Left ventricle myocardium inferior (tissue), 1 donor: ENCODE measurements at regions not wholly inside any gene's neighbourhood (a gene's known extent, or its start where the extent isn't known, plus 50 kb on each side); places are given as distances from the start of the nearest gene placed in this dataset.

Experiments
- DNase-seq: peaks from one replicate; pipeline ENCODE4 v3.0.0-alpha.2; 2020
- H3K27ac ChIP-seq: fragments of 200-600 bp; replicated peaks from 2 replicates; pipeline ENCODE4 v1.8.0; 2021
- H3K27me3 ChIP-seq: fragments of 200-600 bp; 2 replicates; pipeline ENCODE4 v1.8.0; 2021; ENCODE audit warnings: low read depth
- H3K36me3 ChIP-seq: fragments of 200-600 bp; 2 replicates; pipeline ENCODE4 v1.8.0; 2021
- H3K4me1 ChIP-seq: fragments of 200-600 bp; 2 replicates; pipeline ENCODE4 v1.8.0; 2021
- H3K4me3 ChIP-seq: fragments of 200-600 bp; 2 replicates; pipeline ENCODE4 v1.8.0; 2021; ENCODE audit warnings: mild to moderate bottlenecking, moderate library complexity
- H3K9me3 ChIP-seq: fragments of 200-600 bp; replicated peaks from 2 replicates; pipeline ENCODE4 v1.8.0; 2021
- CTCF ChIP-seq: fragments of 200-600 bp; IDR thresholded peaks from 2 replicates; pipeline ENCODE4 v1.8.0; 2021; ENCODE audit warnings: antibody characterized with exemption, mild to moderate bottlenecking, borderline replicate concordance
- intact Hi-C: fragments of 100-400 bp; cut with micrococcal nuclease; formaldehyde crosslinking; loops from one replicate; pipeline ENCODE4 v1.11.0; 2022
- donor health status: DM: no; HTN: yes; CAD: no; lungs with severe emphysema.

GRCh38 chr2:234763002-234763873 is 188.6 kb upstream of the SH3BP4 start:
- Histone ChIP-seq H3K27ac (no peak overlapping the region), H3K4me1 (no peaks in the 10 kb centered on the region)

GRCh38 chr2:234761910-234762309 is 189.9 kb upstream of the SH3BP4 start:
- TF ChIP-seq CTCF: no peak
- DNase-seq: no peak
- peaks cover 8% of the 10 kb centered on the region for H3K27me3 ChIP-seq
- H3K36me3 ChIP-seq: no peaks in the 10 kb centered on the region
- intact Hi-C loops: no loop called here
- H3K9me3 ChIP-seq: peaks cover 10% of the 10 kb centered on the region
- H3K4me1 ChIP-seq: no peaks in the 10 kb centered on the region
- no peak overlapping the region for H3K27ac ChIP-seq
- no peak overlapping the region for H3K4me3 ChIP-seq

More at GRCh38 chr2:234763002-234763873, 188.6 kb upstream of the SH3BP4 start:
- no peak for DNase-seq
- TF ChIP-seq CTCF: no peak
- Histone ChIP-seq H3K9me3 (peaks cover 10% of the 10 kb centered on the region), H3K27me3 (peaks cover 5% of the 10 kb centered on the region), H3K4me3 (no peak overlapping the region), H3K36me3 (no peaks in the 10 kb centered on the region)
- intact Hi-C loops: no loop called here

GRCh38 chr2:234754126-234754525 is 197.7 kb upstream of the SH3BP4 start:
- Histone ChIP-seq H3K36me3 (no peaks in the 10 kb centered on the region), H3K4me1 (no peaks in the 10 kb centered on the region), H3K27ac (no peak overlapping the region), H3K4me3 (no peak overlapping the region), H3K27me3 (peaks cover 3% of the 10 kb centered on the region), H3K9me3 (no peaks in the 10 kb centered on the region)
- no peak for DNase-seq
- intact Hi-C loops: no loop called here
- no peak for TF ChIP-seq CTCF

- Histone ChIP-seq H3K27me3 (peaks cover 3% of the 10 kb centered on the region), H3K4me3 (no peak overlapping the region), H3K9me3 (no peaks in the 10 kb centered on the region), H3K4me1 (no peaks in the 10 kb centered on the region), H3K36me3 (no peaks in the 10 kb centered on the region), H3K27ac (no peak overlapping the region)
- DNase-seq: no peak
- intact Hi-C loops: no loop called here
- TF ChIP-seq CTCF: no peak
Measured at GRCh38 chr2:234753701-234754100, 198.1 kb upstream of the SH3BP4 start.

GRCh38 chr2:234752966-234753365 is 198.9 kb upstream of the SH3BP4 start:
- intact Hi-C loops: no loop called here
- no peak for TF ChIP-seq CTCF
- no peak for DNase-seq

More at GRCh38 chr2:234752966-234753365, 198.9 kb upstream of the SH3BP4 start:
- Histone ChIP-seq H3K9me3 (no peaks in the 10 kb centered on the region), H3K4me1 (no peaks in the 10 kb centered on the region), H3K27me3 (peaks cover under 1% of the 10 kb centered on the region), H3K4me3 (no peak overlapping the region), H3K27ac (no peak overlapping the region), H3K36me3 (no peaks in the 10 kb centered on the region)
